ENCODE measurements at regions not wholly inside any gene's neighbourhood (a gene's known extent, or its start where the extent isn't known, plus 50 kb on each side); places are given as distances from the start of the nearest gene placed in this dataset.
A peak's percentile ranks its signal among the peaks of the same experiment; 100 is the strongest.
"Not testable (repeated sequence)": the region's sequence is repeated elsewhere in the genome, so short reads cannot be mapped to it uniquely, and the experiment has no call there.

- not testable (repeated sequence) for H3K4me3 ChIP-seq (ENCODE audit: extremely low read depth, insufficient read depth, low read length, poor library complexity, severe bottlenecking); H3K36me3 ChIP-seq (ENCODE audit: control insufficient read depth, insufficient read depth, low read length); H3K27ac ChIP-seq (ENCODE audit: low read depth, low read length, severe bottlenecking); H3K4me1 ChIP-seq (ENCODE audit: control insufficient read depth, insufficient read depth, low read length, poor library complexity, severe bottlenecking)
- 57 to 69% methylated on average over 3 of the region's 7 CpGs for WGBS, 2 experiments (ENCODE audit: insufficient coverage in 2 of 2)
- H3K9me3 ChIP-seq (ENCODE audit: control insufficient read depth, low read length): peaks cover 27% of the 10 kb centered on the region
Measured at GRCh38 chr5:123933812-123934211, 421.8 kb downstream of the CSNK1G3 start.

- no peaks in the 10 kb centered on the region for H3K36me3 ChIP-seq (ENCODE audit: control insufficient read depth, insufficient read depth, low read length)
- no peaks in the 10 kb centered on the region for H3K9me3 ChIP-seq (ENCODE audit: control insufficient read depth, low read length)
- H3K4me1 ChIP-seq (ENCODE audit: control insufficient read depth, insufficient read depth, low read length, poor library complexity, severe bottlenecking): no peaks in the 10 kb centered on the region
- H3K27ac ChIP-seq (ENCODE audit: low read depth, low read length, severe bottlenecking): no peak overlapping the region
- no peak overlapping the region for H3K4me3 ChIP-seq (ENCODE audit: extremely low read depth, insufficient read depth, low read length, poor library complexity, severe bottlenecking)
- WGBS, 2 experiments (ENCODE audit: insufficient coverage in 2 of 2): 89 to 100% methylated on average over 1 of the region's 1 CpG
Measured at GRCh38 chr5:123929055-123929474, 417.1 kb downstream of the CSNK1G3 start.

- H3K9me3 ChIP-seq (ENCODE audit: control insufficient read depth, low read length): no peaks in the 10 kb centered on the region
- H3K4me1 ChIP-seq (ENCODE audit: control insufficient read depth, insufficient read depth, low read length, poor library complexity, severe bottlenecking): no peaks in the 10 kb centered on the region
- no peak overlapping the region for H3K27ac ChIP-seq (ENCODE audit: low read depth, low read length, severe bottlenecking)
- no peaks in the 10 kb centered on the region for H3K36me3 ChIP-seq (ENCODE audit: control insufficient read depth, insufficient read depth, low read length)
- H3K4me3 ChIP-seq (ENCODE audit: extremely low read depth, insufficient read depth, low read length, poor library complexity, severe bottlenecking): no peak overlapping the region
- WGBS, 2 experiments (ENCODE audit: insufficient coverage in 2 of 2): no CpG with 5 or more reads among the region's 2 CpGs
Measured at GRCh38 chr5:123928401-123928800, 416.4 kb downstream of the CSNK1G3 start.

- H3K4me3 ChIP-seq (ENCODE audit: extremely low read depth, insufficient read depth, low read length, poor library complexity, severe bottlenecking): no peak overlapping the region
- no peak overlapping the region for H3K27ac ChIP-seq (ENCODE audit: low read depth, low read length, severe bottlenecking)
- H3K4me1 ChIP-seq (ENCODE audit: control insufficient read depth, insufficient read depth, low read length, poor library complexity, severe bottlenecking): no peaks in the 10 kb centered on the region
- H3K36me3 ChIP-seq (ENCODE audit: control insufficient read depth, insufficient read depth, low read length): no peaks in the 10 kb centered on the region
- H3K9me3 ChIP-seq (ENCODE audit: control insufficient read depth, low read length): no peaks in the 10 kb centered on the region
Measured at GRCh38 chr5:123921193-123921592, 409.2 kb downstream of the CSNK1G3 start.

GRCh38 chr5:123916345-123917121, 404.6 kb downstream of the CSNK1G3 start:
- Histone ChIP-seq H3K4me3 (ENCODE audit: extremely low read depth, insufficient read depth, low read length, poor library complexity, severe bottlenecking) (no peak overlapping the region), H3K36me3 (ENCODE audit: control insufficient read depth, insufficient read depth, low read length) (no peaks in the 10 kb centered on the region), H3K9me3 (ENCODE audit: control insufficient read depth, low read length) (peaks cover 5% of the 10 kb centered on the region), H3K4me1 (ENCODE audit: control insufficient read depth, insufficient read depth, low read length, poor library complexity, severe bottlenecking) (no peaks in the 10 kb centered on the region), H3K27ac (ENCODE audit: low read depth, low read length, severe bottlenecking) (peak overlapping the region; percentile 61)
- WGBS, 2 experiments (ENCODE audit: insufficient coverage in 2 of 2): 93 to 94% methylated on average over 2 to 3 of the region's 8 CpGs

- no peak overlapping the region for H3K4me3 ChIP-seq (ENCODE audit: extremely low read depth, insufficient read depth, low read length, poor library complexity, severe bottlenecking)
- WGBS, 2 experiments (ENCODE audit: insufficient coverage in 2 of 2): 71% methylated on average over 1 of the region's 1 CpG; no CpG with 5 or more reads in 1 of the 2 experiments
- no peaks in the 10 kb centered on the region for H3K36me3 ChIP-seq (ENCODE audit: control insufficient read depth, insufficient read depth, low read length)
- H3K4me1 ChIP-seq (ENCODE audit: control insufficient read depth, insufficient read depth, low read length, poor library complexity, severe bottlenecking): no peaks in the 10 kb centered on the region
- H3K9me3 ChIP-seq (ENCODE audit: control insufficient read depth, low read length): peaks cover 5% of the 10 kb centered on the region
- H3K27ac ChIP-seq (ENCODE audit: low read depth, low read length, severe bottlenecking): no peak overlapping the region
Measured at GRCh38 chr5:123914333-123914732, 402.4 kb downstream of the CSNK1G3 start.

GRCh38 chr5:123907349-123907748, 395.4 kb downstream of the CSNK1G3 start:
- Histone ChIP-seq H3K36me3 (ENCODE audit: control insufficient read depth, insufficient read depth, low read length) (no peaks in the 10 kb centered on the region), H3K4me1 (ENCODE audit: control insufficient read depth, insufficient read depth, low read length, poor library complexity, severe bottlenecking) (no peaks in the 10 kb centered on the region), H3K4me3 (ENCODE audit: extremely low read depth, insufficient read depth, low read length, poor library complexity, severe bottlenecking) (no peak overlapping the region), H3K9me3 (ENCODE audit: control insufficient read depth, low read length) (no peaks in the 10 kb centered on the region), H3K27ac (ENCODE audit: low read depth, low read length, severe bottlenecking) (no peak overlapping the region)
- 100% methylated on average over 1 of the region's 3 CpGs; no CpG with 5 or more reads in 1 of the 2 experiments for WGBS, 2 experiments (ENCODE audit: insufficient coverage in 2 of 2)

- no peak overlapping the region for H3K27ac ChIP-seq (ENCODE audit: low read depth, low read length, severe bottlenecking)
- H3K4me3 ChIP-seq (ENCODE audit: extremely low read depth, insufficient read depth, low read length, poor library complexity, severe bottlenecking): no peak overlapping the region
- 100% methylated on average over 1 to 3 of the region's 4 CpGs for WGBS, 2 experiments (ENCODE audit: insufficient coverage in 2 of 2)
- H3K9me3 ChIP-seq (ENCODE audit: control insufficient read depth, low read length): no peaks in the 10 kb centered on the region
- H3K4me1 ChIP-seq (ENCODE audit: control insufficient read depth, insufficient read depth, low read length, poor library complexity, severe bottlenecking): no peaks in the 10 kb centered on the region
- no peaks in the 10 kb centered on the region for H3K36me3 ChIP-seq (ENCODE audit: control insufficient read depth, insufficient read depth, low read length)
Measured at GRCh38 chr5:123906698-123907295, 394.8 kb downstream of the CSNK1G3 start.

GRCh38 chr5:123885081-123885480, 373.1 kb downstream of the CSNK1G3 start:
- Histone ChIP-seq H3K9me3 (ENCODE audit: control insufficient read depth, low read length) (peaks cover 8% of the 10 kb centered on the region), H3K4me1 (ENCODE audit: control insufficient read depth, insufficient read depth, low read length, poor library complexity, severe bottlenecking) (peaks cover 27% of the 10 kb centered on the region), H3K36me3 (ENCODE audit: control insufficient read depth, insufficient read depth, low read length) (no peaks in the 10 kb centered on the region), H3K4me3 (ENCODE audit: extremely low read depth, insufficient read depth, low read length, poor library complexity, severe bottlenecking) (no peak overlapping the region), H3K27ac (ENCODE audit: low read depth, low read length, severe bottlenecking) (no peak overlapping the region)
- 100% methylated on average over 1 of the region's 1 CpG for WGBS, 2 experiments (ENCODE audit: insufficient coverage in 2 of 2)

GRCh38 chr5:123882965-123883345, 371.0 kb downstream of the CSNK1G3 start:
- H3K27ac ChIP-seq (ENCODE audit: low read depth, low read length, severe bottlenecking): peak overlapping the region; percentile 55
- WGBS, 2 experiments (ENCODE audit: insufficient coverage in 2 of 2): no CpG with 5 or more reads among the region's 2 CpGs

GRCh38 chr5:123882319-123882964, 370.5 kb downstream of the CSNK1G3 start:
- Histone ChIP-seq H3K4me1 (ENCODE audit: control insufficient read depth, insufficient read depth, low read length, poor library complexity, severe bottlenecking) (peaks cover 36% of the 10 kb centered on the region), H3K9me3 (ENCODE audit: control insufficient read depth, low read length) (peaks cover 8% of the 10 kb centered on the region), H3K27ac (ENCODE audit: low read depth, low read length, severe bottlenecking) (peak overlapping the region; percentile 55), H3K4me3 (ENCODE audit: extremely low read depth, insufficient read depth, low read length, poor library complexity, severe bottlenecking) (no peak overlapping the region), H3K36me3 (ENCODE audit: control insufficient read depth, insufficient read depth, low read length) (no peaks in the 10 kb centered on the region)
- 44 to 59% methylated on average over 2 to 3 of the region's 5 CpGs for WGBS, 2 experiments (ENCODE audit: insufficient coverage in 2 of 2)

More at GRCh38 chr5:123882965-123883345, 371.0 kb downstream of the CSNK1G3 start:
- Histone ChIP-seq H3K4me3 (ENCODE audit: extremely low read depth, insufficient read depth, low read length, poor library complexity, severe bottlenecking) (no peak overlapping the region), H3K9me3 (ENCODE audit: control insufficient read depth, low read length) (peaks cover 8% of the 10 kb centered on the region), H3K4me1 (ENCODE audit: control insufficient read depth, insufficient read depth, low read length, poor library complexity, severe bottlenecking) (peaks cover 36% of the 10 kb centered on the region), H3K36me3 (ENCODE audit: control insufficient read depth, insufficient read depth, low read length) (no peaks in the 10 kb centered on the region)
